ENCODE measurements at regions not wholly inside any gene's neighbourhood (a gene's known extent, or its start where the extent isn't known, plus 50 kb on each side); places are given as distances from the start of the nearest gene placed in this dataset.

- Histone ChIP-seq H3K27ac (ENCODE audit: insufficient read depth, low read length) (no peak overlapping the region), H3K9me1 (ENCODE audit: insufficient read depth, low read length) (no peaks in the 10 kb centered on the region), H3K9ac (ENCODE audit: low read depth, low read length) (no peak overlapping the region), H3K18ac (ENCODE audit: low read depth, low read length) (no peak overlapping the region), H3K56ac (ENCODE audit: extremely low read depth, insufficient read depth, low read length) (no peak overlapping the region), H3K27me3 (ENCODE audit: control insufficient read depth, insufficient read depth, low read length) (peaks cover 24% of the 10 kb centered on the region), H3K9me3 (ENCODE audit: control insufficient read depth, insufficient read depth, low read length) (no peaks in the 10 kb centered on the region), H3K4ac (ENCODE audit: low read depth, low read length) (no peak overlapping the region), H2AFZ (replicated peaks; ENCODE audit: low read length, poor library complexity) (no peak overlapping the region), H4K5ac (ENCODE audit: low read depth, low read length) (no peak overlapping the region), H4K91ac (ENCODE audit: insufficient read depth, low read depth, low read length) (no peak overlapping the region), H2AK9ac (replicated peaks; ENCODE audit: low read depth, low read length, poor library complexity) (no peak overlapping the region), H2BK20ac (ENCODE audit: low read depth, low read length) (no peak overlapping the region), H2BK15ac (ENCODE audit: low read depth, low read length) (no peak overlapping the region), H4K20me1 (ENCODE audit: insufficient read depth, low read length) (no peaks in the 10 kb centered on the region), H3K4me2 (ENCODE audit: low read depth, low read length) (no peak overlapping the region), H3K4me1 (ENCODE audit: control insufficient read depth, insufficient read depth, low read length) (no peaks in the 10 kb centered on the region), H3K23ac (ENCODE audit: low read depth, low read length) (no peak overlapping the region), H2AK5ac (ENCODE audit: low read depth, low read length) (no peak overlapping the region), H3K4me3 (ENCODE audit: insufficient read depth, low read depth, low read length) (no peak overlapping the region), H3K36me3 (ENCODE audit: control insufficient read depth, insufficient read depth, low read length) (no peaks in the 10 kb centered on the region), H3K14ac (replicated peaks; ENCODE audit: low read depth, low read length) (no peak overlapping the region), H4K8ac (ENCODE audit: low read depth in 2 of 2, low read length in 2 of 2) (no peak overlapping the region), H3K79me1 (ENCODE audit: low read depth in 1 of 2, low read length in 2 of 2) (no peaks in the 10 kb centered on the region), H2BK5ac (ENCODE audit: low read depth, low read length, poor library complexity, severe bottlenecking) (no peak overlapping the region), H2BK120ac (ENCODE audit: low read depth, low read length) (no peak overlapping the region)
- ATAC-seq (ENCODE audit: low read depth): no peak
- TF ChIP-seq RFX5 (IDR thresholded peaks at IDR 0.05; ENCODE audit: low read depth, low read length) (no peak), BHLHE40 (IDR thresholded peaks at IDR 0.05; ENCODE audit: low read depth, low read length) (no peak), NFE2L2 (IDR thresholded peaks at IDR 0.05; ENCODE audit: low read depth, low read length) (no peak), MXI1 (IDR thresholded peaks at IDR 0.05; ENCODE audit: borderline replicate concordance, low read depth, low read length) (no peak), POLR2A (IDR thresholded peaks at IDR 0.05; ENCODE audit: low read depth, low read length) (no peak), SMC3 (IDR thresholded peaks at IDR 0.05; ENCODE audit: low read depth, low read length) (no peak), CHD1 (IDR thresholded peaks at IDR 0.05; ENCODE audit: low read depth, low read length) (no peak), FOS (IDR thresholded peaks at IDR 0.05; ENCODE audit: low read depth, low read length) (no peak), MAFK (IDR thresholded peaks at IDR 0.05; ENCODE audit: low read depth, low read length) (no peak), RCOR1 (IDR thresholded peaks at IDR 0.05; ENCODE audit: insufficient replicate concordance, low read length) (no peak), CEBPB (IDR thresholded peaks at IDR 0.05; ENCODE audit: low read depth, low read length) (no peak), MAZ (IDR thresholded peaks at IDR 0.05; ENCODE audit: borderline replicate concordance, low read depth, low read length) (no peak), USF2 (IDR thresholded peaks at IDR 0.05; ENCODE audit: low read depth, low read length) (no peak), RAD21 (IDR thresholded peaks at IDR 0.05; ENCODE audit: low read length) (no peak)
- TF ChIP-seq, protein P1, sequence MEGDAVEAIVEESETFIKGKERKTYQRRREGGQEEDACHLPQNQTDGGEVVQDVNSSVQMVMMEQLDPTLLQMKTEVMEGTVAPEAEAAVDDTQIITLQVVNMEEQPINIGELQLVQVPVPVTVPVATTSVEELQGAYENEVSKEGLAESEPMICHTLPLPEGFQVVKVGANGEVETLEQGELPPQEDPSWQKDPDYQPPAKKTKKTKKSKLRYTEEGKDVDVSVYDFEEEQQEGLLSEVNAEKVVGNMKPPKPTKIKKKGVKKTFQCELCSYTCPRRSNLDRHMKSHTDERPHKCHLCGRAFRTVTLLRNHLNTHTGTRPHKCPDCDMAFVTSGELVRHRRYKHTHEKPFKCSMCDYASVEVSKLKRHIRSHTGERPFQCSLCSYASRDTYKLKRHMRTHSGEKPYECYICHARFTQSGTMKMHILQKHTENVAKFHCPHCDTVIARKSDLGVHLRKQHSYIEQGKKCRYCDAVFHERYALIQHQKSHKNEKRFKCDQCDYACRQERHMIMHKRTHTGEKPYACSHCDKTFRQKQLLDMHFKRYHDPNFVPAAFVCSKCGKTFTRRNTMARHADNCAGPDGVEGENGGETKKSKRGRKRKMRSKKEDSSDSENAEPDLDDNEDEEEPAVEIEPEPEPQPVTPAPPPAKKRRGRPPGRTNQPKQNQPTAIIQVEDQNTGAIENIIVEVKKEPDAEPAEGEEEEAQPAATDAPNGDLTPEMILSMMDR (conservative IDR thresholded peaks at IDR 0.05; ENCODE audit: low read depth, low read length): no peak
- TF ChIP-seq, protein P2, sequence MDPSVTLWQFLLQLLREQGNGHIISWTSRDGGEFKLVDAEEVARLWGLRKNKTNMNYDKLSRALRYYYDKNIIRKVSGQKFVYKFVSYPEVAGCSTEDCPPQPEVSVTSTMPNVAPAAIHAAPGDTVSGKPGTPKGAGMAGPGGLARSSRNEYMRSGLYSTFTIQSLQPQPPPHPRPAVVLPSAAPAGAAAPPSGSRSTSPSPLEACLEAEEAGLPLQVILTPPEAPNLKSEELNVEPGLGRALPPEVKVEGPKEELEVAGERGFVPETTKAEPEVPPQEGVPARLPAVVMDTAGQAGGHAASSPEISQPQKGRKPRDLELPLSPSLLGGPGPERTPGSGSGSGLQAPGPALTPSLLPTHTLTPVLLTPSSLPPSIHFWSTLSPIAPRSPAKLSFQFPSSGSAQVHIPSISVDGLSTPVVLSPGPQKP (IDR thresholded peaks at IDR 0.05; ENCODE audit: borderline replicate concordance, low read depth, low read length): no peak
- POLR2A ChIA-PET (ENCODE audit: unreplicated experiment): no interaction called here
- DNase-seq: no peak
- intact Hi-C loops (cut with micrococcal nuclease) (no loop called here), in situ Hi-C loops (cut with MboI; ENCODE audit: low sequenced_read_pairs) (no loop called here), dilution Hi-C loops (cut with HindIII; ENCODE audit: low sequenced_read_pairs, unreplicated experiment) (no loop called here)
- CTCF ChIA-PET: no interaction called here
- WGBS, 2 experiments (ENCODE audit: extremely low coverage in 2 of 2, insufficient read length in 1 of 2): no CpG with 5 or more reads among the region's 1 CpG
- no TSS peak for BruUV-seq (replicated peaks)
Measured at GRCh38 chrX:45261471-45261870, 60.8 kb upstream of the DIPK2B start.

All from IMR-90 (cell line).